GM23338 (cell line): ENCODE measurements at regions not wholly inside any gene's neighbourhood (a gene's known extent, or its start where the extent isn't known, plus 50 kb on each side); places are given as distances from the start of the nearest gene placed in this dataset.

ENCODE experiments used
- ATAC-seq: fragments of 200-7000 bp; cut with Tn5 transposase; 3 replicates; pipeline ENCODE4 v1.9.1; 2020
- DNase-seq: peaks from one replicate; pipeline ENCODE4 v3.0.0-alpha.2; 2015; ENCODE audit warnings: low spot score
- H2AFZ ChIP-seq: fragments of 200-600 bp; sonication (generic); 2 replicates; pipeline ENCODE4 v1.8.0; 2016; ENCODE audit warnings: antibody characterized with exemption, mild to moderate bottlenecking, moderate library complexity
- H3F3A ChIP-seq: fragments of 200-600 bp; sonication (generic); replicated peaks from 2 replicates; pipeline ENCODE4 v1.8.0; 2017; ENCODE audit warnings: antibody characterized with exemption, mixed run types, low read depth
- H3K27ac ChIP-seq: fragments of 200-600 bp; sonication (generic); 2 replicates; pipeline ENCODE4 v1.6.1; 2016; ENCODE audit warnings: low read depth
- H3K27me3 ChIP-seq: fragments of 200-600 bp; sonication (generic); 2 replicates; pipeline ENCODE4 v1.8.0; 2016; ENCODE audit warnings: mild to moderate bottlenecking, mixed run types, moderate library complexity; ENCODE audit not compliant: insufficient read depth
- H3K36me3 ChIP-seq: fragments of 200-600 bp; sonication (generic); 2 replicates; pipeline ENCODE4 v1.8.0; 2016; ENCODE audit warnings: mild to moderate bottlenecking; ENCODE audit not compliant: insufficient read depth
- H3K4me1 ChIP-seq: fragments of 200-600 bp; sonication (generic); 2 replicates; pipeline ENCODE4 v1.8.0; 2016; ENCODE audit warnings: mild to moderate bottlenecking, moderate library complexity; ENCODE audit not compliant: insufficient read depth
- H3K4me2 ChIP-seq: fragments of 200-600 bp; sonication (generic); 2 replicates; pipeline ENCODE4 v1.7.1; 2017; ENCODE audit warnings: mixed run types
- H3K4me3 ChIP-seq: fragments of 200-600 bp; sonication (generic); 2 replicates; pipeline ENCODE4 v1.6.1; 2016; ENCODE audit warnings: mixed run types
- H3K79me2 ChIP-seq: fragments of 200-600 bp; sonication (generic); replicated peaks from 2 replicates; pipeline ENCODE4 v1.8.0; 2017; ENCODE audit warnings: mild to moderate bottlenecking; ENCODE audit not compliant: insufficient read depth
- H3K9me2 ChIP-seq: fragments of 200-600 bp; sonication (generic); 2 replicates; pipeline ENCODE4 v1.8.0; 2017; ENCODE audit not compliant: insufficient read depth
- H4K20me1 ChIP-seq: fragments of 200-600 bp; sonication (generic); replicated peaks from 2 replicates; pipeline ENCODE4 v1.8.0; 2017; ENCODE audit warnings: mild to moderate bottlenecking; ENCODE audit not compliant: insufficient read depth
- H3K27ac Mint-ChIP-seq: 2 replicates; pipeline ENCODE4 v1.8.0; 2020; ENCODE audit warnings: inconsistent platforms, mild to moderate bottlenecking, moderate library complexity, mixed read lengths
- H3K27me3 Mint-ChIP-seq: 3 replicates; pipeline ENCODE4 v1.8.0; 2022; ENCODE audit warnings: low read depth, mild to moderate bottlenecking, moderate library complexity, mixed read lengths, inconsistent platforms; ENCODE audit not compliant: insufficient read depth, poor library complexity
- H3K36me3 Mint-ChIP-seq: 3 replicates; pipeline ENCODE4 v1.8.0; 2021; ENCODE audit warnings: low read depth, mild to moderate bottlenecking, inconsistent platforms, moderate library complexity, mixed read lengths
- H3K4me1 Mint-ChIP-seq: 3 replicates; pipeline ENCODE4 v1.8.0; 2020; ENCODE audit warnings: mild to moderate bottlenecking, inconsistent platforms, mixed read lengths
- H3K4me3 Mint-ChIP-seq: 3 replicates; pipeline ENCODE4 v1.8.0; 2021; ENCODE audit warnings: moderate library complexity, mild to moderate bottlenecking, inconsistent platforms, mixed read lengths
- H3K9me3 Mint-ChIP-seq: 3 replicates; pipeline ENCODE4 v1.8.0; 2020; ENCODE audit warnings: moderate library complexity, mild to moderate bottlenecking, inconsistent platforms, mixed read lengths
- CREB1 ChIP-seq: fragments of 250-450 bp; sonication (Bioruptor Pico); IDR thresholded peaks from 2 replicates; pipeline ENCODE4 v1.5.0; 2020; ENCODE audit warnings: low read depth, mild to moderate bottlenecking, moderate library complexity
- EZH2 ChIP-seq: fragments of 200-600 bp; sonication (generic); IDR thresholded peaks from one replicate; pipeline ENCODE4 v1.8.0; 2017; ENCODE audit warnings: antibody characterized with exemption, mild to moderate bottlenecking, low read depth; ENCODE audit not compliant: unreplicated experiment
- EZH2phosphoT487 ChIP-seq: fragments of 200-600 bp; sonication (generic); IDR thresholded peaks from one replicate; pipeline ENCODE4 v1.8.1; 2018; ENCODE audit warnings: antibody characterized with exemption; ENCODE audit not compliant: unreplicated experiment
- JUNB ChIP-seq: IDR thresholded peaks from one replicate; pipeline ENCODE4 v1.6.1; 2016; ENCODE audit warnings: antibody characterized with exemption; ENCODE audit not compliant: unreplicated experiment
- NANOG ChIP-seq: IDR thresholded peaks from 2 replicates; pipeline ENCODE4 v1.6.1; 2016; ENCODE audit warnings: antibody characterized with exemption, borderline replicate concordance
- POLR2AphosphoS5 ChIP-seq: IDR thresholded peaks from 2 replicates; pipeline ENCODE4 v1.6.1; 2016; ENCODE audit warnings: antibody characterized with exemption, low read depth
- STAT1 ChIP-seq: IDR thresholded peaks from one replicate; pipeline ENCODE4 v1.6.1; 2016; ENCODE audit warnings: antibody characterized with exemption; ENCODE audit not compliant: unreplicated experiment
- ZNF114 ChIP-seq: fragments of 250-450 bp; sonication (Bioruptor Pico); IDR thresholded peaks from 2 replicates; pipeline ENCODE4 v1.5.0; 2020; ENCODE audit warnings: mild to moderate bottlenecking, moderate library complexity
- ZNF331 ChIP-seq: fragments of 250-450 bp; sonication (Bioruptor Pico); IDR thresholded peaks from 2 replicates; pipeline ENCODE4 v1.5.0; 2020; ENCODE audit warnings: low read depth, mild to moderate bottlenecking, moderate library complexity
- TF ChIP-seq, protein P1 (sequence below), 2 experiments: fragments of 200-600 bp in 1 of 2; sonication (generic) in 1 of 2; conservative IDR thresholded peaks; 2 replicates each; pipeline versions ENCODE4 v1.5.1 to v1.6.1; 2016 to 2017; ENCODE audit warnings: antibody characterized with exemption in 2 of 2, low read depth in 2 of 2, mild to moderate bottlenecking in 2 of 2, moderate library complexity in 1 of 2
- TF ChIP-seq, protein P2 (sequence below): IDR thresholded peaks from 2 replicates; pipeline ENCODE4 v1.6.1; 2016; ENCODE audit warnings: antibody characterized with exemption
- TF ChIP-seq, protein P3 (sequence below): IDR thresholded peaks from one replicate; pipeline ENCODE4 v1.6.1; 2018; ENCODE audit warnings: antibody characterized with exemption; ENCODE audit not compliant: unreplicated experiment

DNA sequence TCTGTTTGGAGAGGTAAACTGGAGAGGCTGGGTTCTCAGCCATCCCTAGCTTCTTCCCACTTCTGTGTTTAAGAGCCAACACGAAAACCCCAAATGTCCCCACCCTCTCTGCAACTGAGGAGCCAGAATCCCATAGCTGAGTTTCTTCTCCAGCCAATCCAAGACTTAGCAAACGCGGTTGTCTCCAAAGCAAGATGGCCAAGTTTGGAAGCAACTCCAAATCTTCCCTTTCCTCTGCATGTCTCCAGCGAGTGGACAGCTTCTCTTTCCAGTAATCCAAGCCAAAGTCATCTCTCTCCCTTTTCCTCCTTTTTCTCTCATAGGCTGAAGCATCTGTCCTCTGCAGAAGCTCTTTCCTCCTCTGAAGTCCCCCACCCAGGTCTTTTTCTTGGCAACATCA lies 539.2 kb downstream of the MIAT start:
- Histone ChIP-seq H2AFZ (no peak overlapping the region), H3K4me2 (no peak overlapping the region), H4K20me1 (no peaks in the 10 kb centered on the region), H3K9me2 (peaks cover 7% of the 10 kb centered on the region; the same call in 1 of the 2 replicates), H3K4me3 (no peak overlapping the region), H3K27ac (no peak overlapping the region), H3K4me1 (peaks cover 7% of the 10 kb centered on the region), H3K36me3 (no peaks in the 10 kb centered on the region), H3F3A (no peaks in the 10 kb centered on the region), H3K79me2 (no peaks in the 10 kb centered on the region), H3K27me3 (no peaks in the 10 kb centered on the region)
- peaks cover 11% of the 10 kb centered on the region for H3K4me1 Mint-ChIP-seq
- H3K27me3 Mint-ChIP-seq, result peaks cover 12% of the 10 kb centered on the region
- TF ChIP-seq CREB1 (no peak), STAT1 (no peak), EZH2phosphoT487 (no peak), ZNF331 (CRISPR knock-in tag) (no peak), ZNF114 (CRISPR knock-in tag) (no peak), NANOG (no peak), POLR2AphosphoS5 (no peak), JUNB (no peak), EZH2 (no peak)
- TF ChIP-seq, protein P1, sequence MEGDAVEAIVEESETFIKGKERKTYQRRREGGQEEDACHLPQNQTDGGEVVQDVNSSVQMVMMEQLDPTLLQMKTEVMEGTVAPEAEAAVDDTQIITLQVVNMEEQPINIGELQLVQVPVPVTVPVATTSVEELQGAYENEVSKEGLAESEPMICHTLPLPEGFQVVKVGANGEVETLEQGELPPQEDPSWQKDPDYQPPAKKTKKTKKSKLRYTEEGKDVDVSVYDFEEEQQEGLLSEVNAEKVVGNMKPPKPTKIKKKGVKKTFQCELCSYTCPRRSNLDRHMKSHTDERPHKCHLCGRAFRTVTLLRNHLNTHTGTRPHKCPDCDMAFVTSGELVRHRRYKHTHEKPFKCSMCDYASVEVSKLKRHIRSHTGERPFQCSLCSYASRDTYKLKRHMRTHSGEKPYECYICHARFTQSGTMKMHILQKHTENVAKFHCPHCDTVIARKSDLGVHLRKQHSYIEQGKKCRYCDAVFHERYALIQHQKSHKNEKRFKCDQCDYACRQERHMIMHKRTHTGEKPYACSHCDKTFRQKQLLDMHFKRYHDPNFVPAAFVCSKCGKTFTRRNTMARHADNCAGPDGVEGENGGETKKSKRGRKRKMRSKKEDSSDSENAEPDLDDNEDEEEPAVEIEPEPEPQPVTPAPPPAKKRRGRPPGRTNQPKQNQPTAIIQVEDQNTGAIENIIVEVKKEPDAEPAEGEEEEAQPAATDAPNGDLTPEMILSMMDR (conservative IDR thresholded peaks at IDR 0.05; ENCODE audit: low read depth in 2 of 2), result no peak
- TF ChIP-seq, protein P2, sequence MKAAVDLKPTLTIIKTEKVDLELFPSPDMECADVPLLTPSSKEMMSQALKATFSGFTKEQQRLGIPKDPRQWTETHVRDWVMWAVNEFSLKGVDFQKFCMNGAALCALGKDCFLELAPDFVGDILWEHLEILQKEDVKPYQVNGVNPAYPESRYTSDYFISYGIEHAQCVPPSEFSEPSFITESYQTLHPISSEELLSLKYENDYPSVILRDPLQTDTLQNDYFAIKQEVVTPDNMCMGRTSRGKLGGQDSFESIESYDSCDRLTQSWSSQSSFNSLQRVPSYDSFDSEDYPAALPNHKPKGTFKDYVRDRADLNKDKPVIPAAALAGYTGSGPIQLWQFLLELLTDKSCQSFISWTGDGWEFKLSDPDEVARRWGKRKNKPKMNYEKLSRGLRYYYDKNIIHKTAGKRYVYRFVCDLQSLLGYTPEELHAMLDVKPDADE, result no peak
- TF ChIP-seq, protein P3, sequence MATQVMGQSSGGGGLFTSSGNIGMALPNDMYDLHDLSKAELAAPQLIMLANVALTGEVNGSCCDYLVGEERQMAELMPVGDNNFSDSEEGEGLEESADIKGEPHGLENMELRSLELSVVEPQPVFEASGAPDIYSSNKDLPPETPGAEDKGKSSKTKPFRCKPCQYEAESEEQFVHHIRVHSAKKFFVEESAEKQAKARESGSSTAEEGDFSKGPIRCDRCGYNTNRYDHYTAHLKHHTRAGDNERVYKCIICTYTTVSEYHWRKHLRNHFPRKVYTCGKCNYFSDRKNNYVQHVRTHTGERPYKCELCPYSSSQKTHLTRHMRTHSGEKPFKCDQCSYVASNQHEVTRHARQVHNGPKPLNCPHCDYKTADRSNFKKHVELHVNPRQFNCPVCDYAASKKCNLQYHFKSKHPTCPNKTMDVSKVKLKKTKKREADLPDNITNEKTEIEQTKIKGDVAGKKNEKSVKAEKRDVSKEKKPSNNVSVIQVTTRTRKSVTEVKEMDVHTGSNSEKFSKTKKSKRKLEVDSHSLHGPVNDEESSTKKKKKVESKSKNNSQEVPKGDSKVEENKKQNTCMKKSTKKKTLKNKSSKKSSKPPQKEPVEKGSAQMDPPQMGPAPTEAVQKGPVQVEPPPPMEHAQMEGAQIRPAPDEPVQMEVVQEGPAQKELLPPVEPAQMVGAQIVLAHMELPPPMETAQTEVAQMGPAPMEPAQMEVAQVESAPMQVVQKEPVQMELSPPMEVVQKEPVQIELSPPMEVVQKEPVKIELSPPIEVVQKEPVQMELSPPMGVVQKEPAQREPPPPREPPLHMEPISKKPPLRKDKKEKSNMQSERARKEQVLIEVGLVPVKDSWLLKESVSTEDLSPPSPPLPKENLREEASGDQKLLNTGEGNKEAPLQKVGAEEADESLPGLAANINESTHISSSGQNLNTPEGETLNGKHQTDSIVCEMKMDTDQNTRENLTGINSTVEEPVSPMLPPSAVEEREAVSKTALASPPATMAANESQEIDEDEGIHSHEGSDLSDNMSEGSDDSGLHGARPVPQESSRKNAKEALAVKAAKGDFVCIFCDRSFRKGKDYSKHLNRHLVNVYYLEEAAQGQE, result no peak
- H3K4me3 Mint-ChIP-seq, result no peak overlapping the region
- H3K36me3 Mint-ChIP-seq, result no peaks in the 10 kb centered on the region
- H3K27ac Mint-ChIP-seq, result no peak overlapping the region
- ATAC-seq (no peak), DNase-seq (no peak)
- peaks cover 2% of the 10 kb centered on the region for H3K9me3 Mint-ChIP-seq
